Effector memory CD4-positive, alpha-beta T cell (primary cell): ENCODE measurements at regions not wholly inside any gene's neighbourhood (a gene's known extent, or its start where the extent isn't known, plus 50 kb on each side); places are given as distances from the start of the nearest gene placed in this dataset.

Source experiments
- DNase-seq, 3 donors: peaks; one replicate each; pipeline ENCODE4 v3.0.0-alpha.2; 2020
- H3K27ac ChIP-seq: 2 replicates; pipeline ENCODE4 v1.7.0; 2013; ENCODE audit warnings: mild to moderate bottlenecking, low read length, moderate library complexity; ENCODE audit not compliant: insufficient read depth, poor library complexity, severe bottlenecking
- H3K27me3 ChIP-seq: replicated peaks from 2 replicates; pipeline ENCODE4 v1.7.0; 2013; ENCODE audit warnings: mild to moderate bottlenecking, low read length; ENCODE audit not compliant: insufficient read depth, control insufficient read depth, poor library complexity, severe bottlenecking
- H3K36me3 ChIP-seq: 2 replicates; pipeline ENCODE4 v1.7.0; 2013; ENCODE audit warnings: mild to moderate bottlenecking, low read length, moderate library complexity; ENCODE audit not compliant: control insufficient read depth, insufficient read depth
- H3K4me1 ChIP-seq: 2 replicates; pipeline ENCODE4 v1.7.0; 2013; ENCODE audit warnings: low read length, mild to moderate bottlenecking; ENCODE audit not compliant: control insufficient read depth, insufficient read depth, poor library complexity, severe bottlenecking
- H3K4me3 ChIP-seq: 2 replicates; pipeline ENCODE4 v1.7.0; 2013; ENCODE audit warnings: low read length, low read depth, mild to moderate bottlenecking; ENCODE audit not compliant: insufficient read depth, poor library complexity, severe bottlenecking
- H3K9me3 ChIP-seq: 2 replicates; pipeline ENCODE4 v1.7.0; 2013; ENCODE audit warnings: mild to moderate bottlenecking, low read length, moderate library complexity; ENCODE audit not compliant: control insufficient read depth

DNA sequence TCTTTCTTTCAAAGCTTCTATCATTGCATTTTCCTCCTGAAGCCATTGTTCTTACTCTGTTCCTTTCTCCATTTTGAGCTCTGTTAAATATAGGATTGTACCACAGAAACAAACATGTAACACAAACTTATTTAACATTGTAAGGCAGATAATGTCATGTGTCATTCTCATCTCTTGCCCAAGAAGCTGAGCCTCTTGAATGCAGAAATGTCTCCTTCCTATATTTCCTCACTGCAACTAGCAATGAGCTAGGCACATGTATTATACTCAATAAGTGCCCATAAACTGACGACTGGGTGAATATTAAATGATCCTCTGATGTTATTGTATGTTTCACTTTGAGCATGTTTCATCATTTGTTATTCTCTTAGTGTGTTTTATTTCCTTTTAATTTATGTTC, 56.7 kb upstream of the SLC7A11 start:
- Histone ChIP-seq H3K36me3 (no peaks in the 10 kb centered on the region), H3K4me3 (no peak overlapping the region), H3K9me3 (no peaks in the 10 kb centered on the region), H3K27ac (no peak overlapping the region), H3K27me3 (no peaks in the 10 kb centered on the region), H3K4me1 (no peaks in the 10 kb centered on the region)
- DNase-seq: no peak

DNA sequence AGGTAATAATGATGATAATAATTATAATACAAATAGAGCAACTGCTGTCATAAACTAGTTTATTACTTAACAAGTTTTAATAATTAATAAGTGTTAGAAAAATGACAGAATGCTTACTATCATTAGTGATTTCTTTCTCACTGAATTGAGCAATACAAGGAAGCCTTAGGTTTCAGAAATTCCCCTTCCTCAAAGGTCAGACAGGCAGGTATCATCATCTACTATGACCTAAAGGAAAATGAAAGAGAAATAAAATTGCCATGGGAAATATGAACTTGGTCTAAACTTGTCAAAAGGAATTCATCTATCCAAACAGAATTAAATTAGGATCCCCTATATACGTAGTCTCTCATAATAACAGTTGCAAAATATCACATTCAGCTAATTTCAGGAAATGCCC, 56.3 kb upstream of the SLC7A11 start:
- H3K4me3 ChIP-seq: no peak overlapping the region
- DNase-seq: no peak
- no peaks in the 10 kb centered on the region for H3K9me3 ChIP-seq
- H3K27ac ChIP-seq: no peak overlapping the region
- H3K4me1 ChIP-seq: no peaks in the 10 kb centered on the region
- H3K36me3 ChIP-seq: no peaks in the 10 kb centered on the region
- no peaks in the 10 kb centered on the region for H3K27me3 ChIP-seq

DNA sequence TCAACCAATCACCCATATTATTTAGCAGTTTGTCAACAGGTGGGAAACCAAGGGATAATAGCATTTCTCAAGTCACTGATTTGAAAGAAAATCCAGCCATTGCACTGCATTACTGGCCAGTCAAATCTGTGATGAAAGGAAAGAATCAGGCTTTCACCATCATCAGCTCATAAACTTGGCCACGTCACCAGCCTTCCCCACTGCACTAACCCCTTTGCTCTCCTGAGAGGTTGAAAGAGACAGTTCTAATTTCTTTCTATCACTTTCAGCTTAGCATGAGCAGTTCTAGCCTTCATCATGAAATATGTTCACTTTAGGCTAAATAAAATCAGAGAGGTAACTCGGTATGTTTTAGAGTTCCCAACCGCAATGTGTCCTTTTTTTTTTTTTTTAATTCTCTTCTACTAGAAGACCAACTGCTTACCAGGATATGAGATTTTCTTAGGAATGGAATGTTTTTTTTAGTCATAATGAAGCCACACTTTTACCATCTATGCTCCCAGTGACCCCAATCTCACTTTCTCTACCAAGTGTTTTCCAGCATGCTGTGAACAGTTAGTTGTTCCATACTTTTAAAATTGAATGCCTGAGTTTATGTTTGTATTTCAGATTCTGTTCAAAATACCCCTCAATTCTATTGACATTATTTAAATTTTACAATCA, 55.7 kb upstream of the SLC7A11 start:
- Histone ChIP-seq H3K9me3 (no peaks in the 10 kb centered on the region), H3K27me3 (no peaks in the 10 kb centered on the region), H3K27ac (no peak overlapping the region), H3K36me3 (no peaks in the 10 kb centered on the region), H3K4me1 (no peaks in the 10 kb centered on the region), H3K4me3 (no peak overlapping the region)
- no peak for DNase-seq

DNA sequence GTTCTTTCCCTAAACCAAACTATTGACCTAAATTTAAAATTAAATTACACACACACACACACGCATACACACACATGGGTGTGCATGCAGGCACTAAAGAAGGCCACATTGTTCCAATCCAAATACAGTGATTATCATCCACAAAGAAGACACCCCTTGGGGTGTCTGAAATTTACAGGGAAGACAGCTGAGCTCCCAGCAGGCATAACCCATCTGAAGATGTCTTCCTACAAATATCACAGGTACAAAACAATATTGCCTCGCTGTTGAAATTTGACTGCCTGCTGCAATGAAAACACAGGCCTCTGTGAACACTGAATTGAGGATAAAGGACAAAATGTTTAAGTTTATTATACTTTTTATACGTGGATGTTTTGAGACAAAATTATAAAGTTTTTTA, 50.2 kb upstream of the SLC7A11 start:
- Histone ChIP-seq H3K36me3 (no peaks in the 10 kb centered on the region), H3K27me3 (no peaks in the 10 kb centered on the region), H3K9me3 (no peaks in the 10 kb centered on the region), H3K27ac (no peak overlapping the region), H3K4me1 (no peaks in the 10 kb centered on the region), H3K4me3 (no peak overlapping the region)
- no peak for DNase-seq
